Keratinocyte (primary cell): ENCODE measurements at regions not wholly inside any gene's neighbourhood (a gene's known extent, or its start where the extent isn't known, plus 50 kb on each side); places are given as distances from the start of the nearest gene placed in this dataset.

Source experiments
- DNase-seq: peaks from one replicate; pipeline ENCODE4 v3.0.0-alpha.2; 2011; ENCODE audit warnings: low read depth, missing footprints, low spot score
- FAIRE-seq: peaks from 2 replicates; lab custom pipeline; 2011; peaks lifted over from hg19 to GRCh38; lab: Jason Lieb, UNC
- H2AFZ ChIP-seq: 2 replicates; pipeline ENCODE4 v1.6.0; 2012; ENCODE audit warnings: low read length, control low read depth, inconsistent platforms; ENCODE audit not compliant: control insufficient read depth
- H3K27ac ChIP-seq: 2 replicates; pipeline ENCODE4 v1.5.1; 2011; ENCODE audit warnings: low read length; ENCODE audit not compliant: control insufficient read depth, insufficient read depth
- H3K27me3 ChIP-seq: 3 replicates; pipeline ENCODE4 v1.6.0; 2011; ENCODE audit warnings: low read length; ENCODE audit not compliant: control insufficient read depth, insufficient read depth; ENCODE audit errors: extremely low read depth
- H3K36me3 ChIP-seq, 2 experiments: 2 replicates in 1 of 2; 3 replicates in 1 of 2; pipeline ENCODE4 v1.5.1; 2011; ENCODE audit warnings: low read length in 2 of 2, mild to moderate bottlenecking in 1 of 2; ENCODE audit not compliant: control insufficient read depth in 2 of 2, insufficient read depth in 2 of 2; ENCODE audit errors: extremely low read depth in 1 of 2
- H3K4me1 ChIP-seq: 3 replicates; pipeline ENCODE4 v1.5.1; 2011; ENCODE audit warnings: low read length; ENCODE audit not compliant: control insufficient read depth, insufficient read depth; ENCODE audit errors: extremely low read depth
- H3K4me2 ChIP-seq: 3 replicates; pipeline ENCODE4 v1.6.0; 2011; ENCODE audit warnings: low read depth, low read length; ENCODE audit not compliant: control insufficient read depth, insufficient read depth; ENCODE audit errors: extremely low read depth
- H3K4me3 ChIP-seq, 3 experiments: fragments of 200-600 bp in 1 of 3; sonication (generic) in 1 of 3; 2 replicates in 2 of 3; 3 replicates in 1 of 3; pipeline ENCODE4 v1.5.1; 2011 to 2016; ENCODE audit warnings: low read length in 3 of 3, mild to moderate bottlenecking in 3 of 3, control low read depth in 2 of 3, inconsistent platforms in 1 of 3, low read depth in 1 of 3, mixed read lengths in 1 of 3, mixed run types in 1 of 3, moderate library complexity in 1 of 3; ENCODE audit not compliant: control insufficient read depth in 2 of 3, insufficient read depth in 2 of 3; ENCODE audit errors: extremely low read depth in 1 of 3
- H3K79me2 ChIP-seq: 2 replicates; pipeline ENCODE4 v1.6.0; 2012; ENCODE audit warnings: low read length; ENCODE audit not compliant: control insufficient read depth, insufficient read depth
- H3K9ac ChIP-seq: 3 replicates; pipeline ENCODE4 v1.6.0; 2011; ENCODE audit warnings: low read length; ENCODE audit not compliant: control insufficient read depth, insufficient read depth; ENCODE audit errors: extremely low read depth
- H3K9me1 ChIP-seq: 3 replicates; pipeline ENCODE4 v1.6.0; 2011; ENCODE audit warnings: low read length; ENCODE audit not compliant: control insufficient read depth, insufficient read depth; ENCODE audit errors: extremely low read depth
- H3K9me3 ChIP-seq: 2 replicates; pipeline ENCODE4 v1.5.1; 2012; ENCODE audit warnings: low read depth, low read length; ENCODE audit not compliant: control insufficient read depth
- H4K20me1 ChIP-seq: 3 replicates; pipeline ENCODE4 v1.6.0; 2011; ENCODE audit warnings: low read length; ENCODE audit not compliant: control insufficient read depth, insufficient read depth; ENCODE audit errors: extremely low read depth
- CTCF ChIP-seq, 3 experiments: IDR thresholded peaks in 1 of 3; conservative IDR thresholded peaks in 1 of 3; optimal IDR thresholded peaks in 1 of 3; 2 replicates in 2 of 3; 3 replicates in 1 of 3; pipeline versions ENCODE3 to v1.5.1; 2011; ENCODE audit warnings: low read length in 3 of 3, mild to moderate bottlenecking in 3 of 3, moderate library complexity in 2 of 3, control low read depth in 1 of 3, inconsistent platforms in 1 of 3; ENCODE audit not compliant: insufficient read depth in 2 of 3; ENCODE audit errors: extremely low read depth in 1 of 3
- EZH2 ChIP-seq: IDR thresholded peaks from one replicate; pipeline ENCODE4 v1.6.1; 2012; ENCODE audit warnings: inconsistent platforms, mild to moderate bottlenecking, low read length, moderate library complexity
- dilution Hi-C: fragments of 300-500 bp; cut with MboI; formaldehyde crosslinking; loops from one replicate; pipeline ENCODE4 v1.7.0; 2020; ENCODE audit warnings: low sequenced_read_pairs; ENCODE audit not compliant: extremely low pct_ligation_motif_present

DNA sequence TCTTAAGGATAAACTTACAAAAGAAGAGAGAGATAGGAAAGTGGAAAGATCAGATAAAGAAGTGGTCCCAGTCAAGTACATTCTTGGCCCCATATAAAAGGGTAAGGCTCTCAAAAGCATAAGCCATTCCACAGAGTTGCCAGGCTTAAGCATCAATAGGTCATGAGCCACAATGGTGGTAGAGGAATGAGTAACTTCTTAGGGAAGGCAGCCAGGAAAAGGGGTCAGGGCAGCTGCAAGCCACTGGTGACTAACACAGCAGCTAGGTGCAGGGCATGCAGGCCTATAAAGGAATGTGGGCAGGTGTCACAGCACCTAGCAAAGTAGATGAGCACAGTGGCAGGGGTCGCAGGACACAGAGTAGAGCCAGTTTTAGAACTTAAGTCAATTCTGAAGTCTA, 302.6 kb upstream of the FAT3 start:
- FAIRE-seq (no peak), DNase-seq (no peak)
- no peaks in the 10 kb centered on the region for H4K20me1 ChIP-seq
- no peaks in the 10 kb centered on the region for H3K9me3 ChIP-seq
- no peaks in the 10 kb centered on the region for H3K36me3 ChIP-seq
- no peak overlapping the region for H3K9ac ChIP-seq
- H2AFZ ChIP-seq = no peak overlapping the region
- H3K27ac ChIP-seq = no peak overlapping the region
- no peak overlapping the region for H3K4me3 ChIP-seq
- no peaks in the 10 kb centered on the region for H3K27me3 ChIP-seq
- no peak overlapping the region for H3K4me2 ChIP-seq
- H3K4me1 ChIP-seq = no peaks in the 10 kb centered on the region
- TF ChIP-seq EZH2 (no peak), CTCF (optimal IDR thresholded peaks at IDR 0.05 in 1 of 3, IDR thresholded peaks at IDR 0.05 in 1 of 3, conservative IDR thresholded peaks at IDR 0.05 in 1 of 3; ENCODE audit: extremely low read depth in 1 of 3, insufficient read depth in 2 of 3, low read length in 3 of 3) (no peak)
- dilution Hi-C loops = no loop called here
- H3K79me2 ChIP-seq = no peaks in the 10 kb centered on the region
- no peaks in the 10 kb centered on the region for H3K9me1 ChIP-seq

- DNase-seq (no peak), FAIRE-seq (no peak)
- no peaks in the 10 kb centered on the region for H3K9me3 ChIP-seq
- dilution Hi-C loops = no loop called here
- no peak overlapping the region for H2AFZ ChIP-seq
- H3K9ac ChIP-seq = no peak overlapping the region
- H3K27me3 ChIP-seq = no peaks in the 10 kb centered on the region
- no peak overlapping the region for H3K4me3 ChIP-seq
- no peaks in the 10 kb centered on the region for H3K36me3 ChIP-seq
- H3K4me1 ChIP-seq = no peaks in the 10 kb centered on the region
- H3K79me2 ChIP-seq = no peaks in the 10 kb centered on the region
- TF ChIP-seq CTCF (optimal IDR thresholded peaks at IDR 0.05 in 1 of 3, IDR thresholded peaks at IDR 0.05 in 1 of 3, conservative IDR thresholded peaks at IDR 0.05 in 1 of 3; ENCODE audit: extremely low read depth in 1 of 3, insufficient read depth in 2 of 3, low read length in 3 of 3) (no peak), EZH2 (no peak)
- H3K9me1 ChIP-seq = no peaks in the 10 kb centered on the region
- H3K27ac ChIP-seq = no peak overlapping the region
- H3K4me2 ChIP-seq = no peak overlapping the region
- no peaks in the 10 kb centered on the region for H4K20me1 ChIP-seq
These were observed 311.2 kb upstream of the FAT3 start for GRCh38 chr11:91913407-91913806.
